Nephron (organoid): ENCODE measurements at regions not wholly inside any gene's neighbourhood (a gene's known extent, or its start where the extent isn't known, plus 50 kb on each side); places are given as distances from the start of the nearest gene placed in this dataset.

Experiments used
- H3K27ac Mint-ChIP-seq, 3 experiments: 2 replicates each; pipeline ENCODE4 v1.8.0; 2020; ENCODE audit warnings: mixed read lengths in 3 of 3, mild to moderate bottlenecking in 2 of 3, moderate library complexity in 1 of 3
- H3K27me3 Mint-ChIP-seq: 2 replicates; pipeline ENCODE4 v1.8.0; 2021; ENCODE audit warnings: low read depth, mild to moderate bottlenecking, moderate library complexity, mixed read lengths
- H3K36me3 Mint-ChIP-seq: 2 replicates; pipeline ENCODE4 v1.8.0; 2020; ENCODE audit warnings: low read depth, mixed read lengths
- H3K4me1 Mint-ChIP-seq: 2 replicates; pipeline ENCODE4 v1.8.0; 2020; ENCODE audit warnings: mixed read lengths
- H3K4me3 Mint-ChIP-seq, 3 experiments: 2 replicates each; pipeline ENCODE4 v1.8.0; 2020; ENCODE audit warnings: mild to moderate bottlenecking in 3 of 3, mixed read lengths in 3 of 3, moderate library complexity in 2 of 3
- H3K9me3 Mint-ChIP-seq: 2 replicates; pipeline ENCODE4 v1.8.0; 2020; ENCODE audit warnings: mixed read lengths
- CTCF ChIP-seq, 3 experiments: fragments of 200-600 bp; sonication (generic); IDR thresholded peaks; one replicate each; pipeline ENCODE4 v1.5.0; 2021; ENCODE audit warnings: antibody characterized with exemption in 3 of 3; ENCODE audit not compliant: unreplicated experiment in 3 of 3

GRCh38 chr2:228334180-228334579 is 152.7 kb upstream of the SPHKAP start:
- no peak overlapping the region for H3K4me3 Mint-ChIP-seq
- no peak for TF ChIP-seq CTCF (IDR thresholded peaks at IDR 0.05; ENCODE audit: unreplicated experiment in 3 of 3)
- H3K27ac Mint-ChIP-seq: no peak overlapping the region
- no peaks in the 10 kb centered on the region for H3K27me3 Mint-ChIP-seq
- peaks cover 13% of the 10 kb centered on the region for H3K9me3 Mint-ChIP-seq
- peaks cover 5% of the 10 kb centered on the region for H3K4me1 Mint-ChIP-seq
- H3K36me3 Mint-ChIP-seq: no peaks in the 10 kb centered on the region

- Mint-ChIP-seq H3K27ac (peak overlapping the region; percentile 18 to 61 (median 39)), H3K36me3 (no peaks in the 10 kb centered on the region), H3K27me3 (no peaks in the 10 kb centered on the region), H3K4me3 (peak overlapping the region in 1 of 3 experiments; percentile 28), H3K4me1 (peaks cover 7% of the 10 kb centered on the region), H3K9me3 (peaks cover 24% of the 10 kb centered on the region)
- no peak for TF ChIP-seq CTCF (IDR thresholded peaks at IDR 0.05; ENCODE audit: unreplicated experiment in 3 of 3)
Measured at GRCh38 chr2:228329282-228329681, 147.8 kb upstream of the SPHKAP start.

- TF ChIP-seq CTCF (IDR thresholded peaks at IDR 0.05; ENCODE audit: unreplicated experiment in 3 of 3): no peak
Measured at GRCh38 chr2:228321015-228321414, 139.5 kb upstream of the SPHKAP start.

GRCh38 chr2:228318218-228318617 is 136.7 kb upstream of the SPHKAP start:
- Mint-ChIP-seq H3K9me3 (no peaks in the 10 kb centered on the region), H3K27me3 (no peaks in the 10 kb centered on the region), H3K4me1 (peaks cover 16% of the 10 kb centered on the region), H3K36me3 (no peaks in the 10 kb centered on the region), H3K4me3 (no peak overlapping the region), H3K27ac (peak overlapping the region; percentile 27 to 73 (median 60))
- TF ChIP-seq CTCF (IDR thresholded peaks at IDR 0.05; ENCODE audit: unreplicated experiment in 3 of 3): peak; percentile 39 to 48 (median 47)

More at GRCh38 chr2:228321015-228321414, 139.5 kb upstream of the SPHKAP start:
- peak overlapping the region in 1 of 3 experiments; percentile 46 for H3K27ac Mint-ChIP-seq
- no peaks in the 10 kb centered on the region for H3K27me3 Mint-ChIP-seq
- peaks cover 16% of the 10 kb centered on the region for H3K4me1 Mint-ChIP-seq
- H3K36me3 Mint-ChIP-seq: no peaks in the 10 kb centered on the region
- peaks cover 3% of the 10 kb centered on the region for H3K9me3 Mint-ChIP-seq
- no peak overlapping the region for H3K4me3 Mint-ChIP-seq

GRCh38 chr2:228312172-228312571 is 130.7 kb upstream of the SPHKAP start:
- no peak for TF ChIP-seq CTCF (IDR thresholded peaks at IDR 0.05; ENCODE audit: unreplicated experiment in 3 of 3)
- H3K36me3 Mint-ChIP-seq: no peaks in the 10 kb centered on the region

GRCh38 chr2:228303960-228304359 is 122.5 kb upstream of the SPHKAP start:
- Mint-ChIP-seq H3K27ac (no peak overlapping the region), H3K4me1 (no peaks in the 10 kb centered on the region), H3K9me3 (no peaks in the 10 kb centered on the region), H3K4me3 (no peak overlapping the region), H3K36me3 (no peaks in the 10 kb centered on the region), H3K27me3 (no peaks in the 10 kb centered on the region)
- no peak for TF ChIP-seq CTCF (IDR thresholded peaks at IDR 0.05; ENCODE audit: unreplicated experiment in 3 of 3)

More at GRCh38 chr2:228312172-228312571, 130.7 kb upstream of the SPHKAP start:
- H3K4me1 Mint-ChIP-seq: no peaks in the 10 kb centered on the region
- H3K4me3 Mint-ChIP-seq: no peak overlapping the region
- no peaks in the 10 kb centered on the region for H3K27me3 Mint-ChIP-seq
- H3K27ac Mint-ChIP-seq: no peak overlapping the region
- H3K9me3 Mint-ChIP-seq: no peaks in the 10 kb centered on the region
